ENCODE measurements at regions not wholly inside any gene's neighbourhood (a gene's known extent, or its start where the extent isn't known, plus 50 kb on each side); places are given as distances from the start of the nearest gene placed in this dataset.

DNA sequence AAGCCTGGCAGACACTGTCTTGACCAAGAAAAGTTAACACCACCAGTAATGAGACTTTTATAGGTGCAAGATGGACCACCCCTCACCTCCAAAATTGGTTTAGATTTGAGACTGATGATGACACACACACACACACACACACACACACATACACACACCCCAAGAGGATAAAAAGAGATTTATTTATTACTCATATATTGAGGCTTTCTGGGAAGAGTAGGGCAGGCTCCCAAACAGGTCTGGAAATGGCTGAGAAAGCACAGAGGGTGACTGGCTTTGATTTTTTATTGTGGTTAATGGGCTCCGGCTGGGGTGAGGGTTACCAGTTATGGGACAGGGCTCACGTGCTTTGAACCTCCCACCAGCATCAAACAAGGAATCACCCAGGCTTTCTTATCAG lies 54.2 kb upstream of the ADAM23 start:
- intact Hi-C loops (cut with micrococcal nuclease; ENCODE audit: unreplicated experiment) (no loop called here), in situ Hi-C loops (cut with HindIII; ENCODE audit: extremely low pct_ligation_motif_present, low pct_unique_long_range_greater_than_20kb) (no loop called here)
- Histone ChIP-seq H3K36me3 (replicated peaks in 1 of 2; ENCODE audit: control insufficient read depth in 1 of 2, insufficient read depth in 2 of 2, low read length in 2 of 2) (no peaks in the 10 kb centered on the region), H3K27me3 (ENCODE audit: control insufficient read depth in 1 of 2, insufficient read depth in 2 of 2, low read length in 2 of 2) (no peaks in the 10 kb centered on the region), H3K27ac (ENCODE audit: extremely low read length, insufficient read depth, low read length) (no peak overlapping the region), H3K4me3 (replicated peaks in 1 of 3; ENCODE audit: insufficient read depth in 1 of 3, low read depth in 2 of 3, low read length in 3 of 3) (no peak overlapping the region), H2AFZ (ENCODE audit: low read length) (no peak overlapping the region), H3K4me1 (ENCODE audit: insufficient read depth, low read length) (no peaks in the 10 kb centered on the region), H3K79me2 (ENCODE audit: insufficient read depth, low read length) (no peaks in the 10 kb centered on the region), H3K9ac (ENCODE audit: insufficient read depth, low read depth, low read length) (no peak overlapping the region), H3K4me2 (ENCODE audit: low read depth, low read length) (no peak overlapping the region), H3K9me3 (ENCODE audit: low read length) (no peaks in the 10 kb centered on the region), H4K20me1 (ENCODE audit: insufficient read depth, low read length) (no peaks in the 10 kb centered on the region)
- no peak for FAIRE-seq
- no peak for DNase-seq (ENCODE audit: low spot score)
- ChIA-PET CTCF (ENCODE audit: low intra/inter-chr PET ratio, low total read pairs) (no interaction called here), POLR2A (no interaction called here)
- ATAC-seq, result no peak
- WGBS (ENCODE audit: low lambda C conversion rate), result 2% methylated on average over 2 of the region's 2 CpGs
- TF ChIP-seq ZNF556 (CRISPR knock-in tag; IDR thresholded peaks at IDR 0.05; ENCODE audit: borderline replicate concordance) (no peak), NFIC (IDR thresholded peaks at IDR 0.05; ENCODE audit: low read length) (no peak), ZNF724P (CRISPR knock-in tag; IDR thresholded peaks at IDR 0.05; ENCODE audit: borderline replicate concordance) (no peak), POLR2G (IDR thresholded peaks at IDR 0.05; ENCODE audit: low read depth, low read length) (no peak)
- no TSS peak for BruUV-seq (replicated peaks)

DNA sequence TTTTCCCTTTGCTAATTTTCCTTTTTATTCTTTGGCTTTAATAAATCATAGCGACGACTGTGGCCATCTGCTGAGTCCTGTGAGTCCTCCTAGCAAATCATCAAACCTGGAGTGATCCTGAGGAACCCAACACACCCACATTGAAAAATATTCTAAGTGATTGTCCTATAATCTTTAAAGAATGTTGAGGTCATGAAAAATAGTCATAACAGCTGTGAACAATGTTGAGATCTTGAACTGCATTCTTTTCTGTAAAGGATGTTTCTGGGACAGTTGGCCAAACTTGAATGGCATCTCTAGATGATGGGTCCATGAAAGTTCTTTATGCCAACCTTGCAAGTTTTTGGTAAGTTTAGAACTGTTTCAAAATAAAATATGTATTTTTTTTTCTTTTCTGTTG lies 53.2 kb upstream of the ADAM23 start:
- TF ChIP-seq ZFY (CRISPR knock-in tag; IDR thresholded peaks at IDR 0.05) (no peak), MAFK (conservative IDR thresholded peaks at IDR 0.05 in 1 of 2, IDR thresholded peaks at IDR 0.05 in 1 of 2; ENCODE audit: low read length in 2 of 2) (0 out of 4 replicates have a peak, but pooled peaks of 1 of the 2 experiments have one; percentile 12)
- Histone ChIP-seq H3K27me3 (ENCODE audit: control insufficient read depth in 1 of 2, insufficient read depth in 2 of 2, low read length in 2 of 2) (no peaks in the 10 kb centered on the region), H3K4me3 (replicated peaks in 1 of 3; ENCODE audit: insufficient read depth in 1 of 3, low read depth in 2 of 3, low read length in 3 of 3) (no peak overlapping the region), H4K20me1 (ENCODE audit: insufficient read depth, low read length) (no peaks in the 10 kb centered on the region), H3K36me3 (replicated peaks in 1 of 2; ENCODE audit: control insufficient read depth in 1 of 2, insufficient read depth in 2 of 2, low read length in 2 of 2) (no peaks in the 10 kb centered on the region), H3K79me2 (ENCODE audit: insufficient read depth, low read length) (no peaks in the 10 kb centered on the region), H3K27ac (ENCODE audit: extremely low read length, insufficient read depth, low read length) (no peak overlapping the region), H3K9me3 (ENCODE audit: low read length) (no peaks in the 10 kb centered on the region), H3K9ac (ENCODE audit: insufficient read depth, low read depth, low read length) (no peak overlapping the region), H3K4me2 (ENCODE audit: low read depth, low read length) (no peak overlapping the region), H2AFZ (ENCODE audit: low read length) (no peak overlapping the region), H3K4me1 (ENCODE audit: insufficient read depth, low read length) (no peaks in the 10 kb centered on the region)
- POLR2A ChIA-PET, result no interaction called here
- in situ Hi-C loops (cut with HindIII; ENCODE audit: extremely low pct_ligation_motif_present, low pct_unique_long_range_greater_than_20kb) (loop anchor here (10.0 kb wide), 1 partner anchor 165 kb away; no protein-coding TSS in a partner anchor), intact Hi-C loops (cut with micrococcal nuclease; ENCODE audit: unreplicated experiment) (no loop called here)
- no peak for ATAC-seq
- 7% methylated on average over 2 of the region's 2 CpGs for WGBS (ENCODE audit: low lambda C conversion rate)
- DNase-seq (ENCODE audit: low spot score), result no peak
- CTCF ChIA-PET (ENCODE audit: low intra/inter-chr PET ratio, low total read pairs), result no interaction called here
- no TSS peak for BruUV-seq (replicated peaks)
- no peak for FAIRE-seq
